ENCODE measurements at regions not wholly inside any gene's neighbourhood (a gene's known extent, or its start where the extent isn't known, plus 50 kb on each side); places are given as distances from the start of the nearest gene placed in this dataset.

DNA sequence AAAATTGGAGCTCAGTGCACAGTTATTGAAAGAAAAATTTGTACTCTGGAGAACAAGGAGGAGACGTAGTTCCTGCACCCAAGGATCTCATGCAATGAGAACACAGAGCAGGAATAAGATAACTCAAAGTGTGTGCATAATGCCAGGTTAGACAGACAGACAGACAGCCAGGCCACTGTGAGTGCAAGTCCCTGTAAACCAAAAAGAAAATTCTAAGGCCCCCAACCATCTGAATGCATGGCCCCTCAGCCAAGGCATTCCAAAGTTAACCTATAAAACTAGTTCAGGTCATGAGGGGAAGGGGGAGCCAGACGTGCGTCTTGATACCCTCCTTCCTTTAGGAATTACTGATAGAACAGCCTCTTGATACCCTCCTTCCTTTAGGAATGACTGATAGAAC lies 94.5 kb upstream of the ENPP6 start:
- no peak overlapping the region for H2AFZ ChIP-seq (ENCODE audit: low read length)
- no peaks in the 10 kb centered on the region for H3K9me3 Mint-ChIP-seq
- TF ChIP-seq, protein P1, sequence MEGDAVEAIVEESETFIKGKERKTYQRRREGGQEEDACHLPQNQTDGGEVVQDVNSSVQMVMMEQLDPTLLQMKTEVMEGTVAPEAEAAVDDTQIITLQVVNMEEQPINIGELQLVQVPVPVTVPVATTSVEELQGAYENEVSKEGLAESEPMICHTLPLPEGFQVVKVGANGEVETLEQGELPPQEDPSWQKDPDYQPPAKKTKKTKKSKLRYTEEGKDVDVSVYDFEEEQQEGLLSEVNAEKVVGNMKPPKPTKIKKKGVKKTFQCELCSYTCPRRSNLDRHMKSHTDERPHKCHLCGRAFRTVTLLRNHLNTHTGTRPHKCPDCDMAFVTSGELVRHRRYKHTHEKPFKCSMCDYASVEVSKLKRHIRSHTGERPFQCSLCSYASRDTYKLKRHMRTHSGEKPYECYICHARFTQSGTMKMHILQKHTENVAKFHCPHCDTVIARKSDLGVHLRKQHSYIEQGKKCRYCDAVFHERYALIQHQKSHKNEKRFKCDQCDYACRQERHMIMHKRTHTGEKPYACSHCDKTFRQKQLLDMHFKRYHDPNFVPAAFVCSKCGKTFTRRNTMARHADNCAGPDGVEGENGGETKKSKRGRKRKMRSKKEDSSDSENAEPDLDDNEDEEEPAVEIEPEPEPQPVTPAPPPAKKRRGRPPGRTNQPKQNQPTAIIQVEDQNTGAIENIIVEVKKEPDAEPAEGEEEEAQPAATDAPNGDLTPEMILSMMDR (conservative IDR thresholded peaks at IDR 0.05), result no peak
- H2BK20ac ChIP-seq (ENCODE audit: low read depth, low read length, poor library complexity, severe bottlenecking), result no peak overlapping the region
- peaks cover 5% of the 10 kb centered on the region; the same call in 1 of the 2 replicates for H3K4me1 ChIP-seq (ENCODE audit: insufficient read depth, low read length)
- no peaks in the 10 kb centered on the region for H3K9me3 ChIP-seq (ENCODE audit: control insufficient read depth, low read depth, low read length)
- no peak overlapping the region for H3K27ac Mint-ChIP-seq
- no peaks in the 10 kb centered on the region for H3K79me1 ChIP-seq (ENCODE audit: insufficient read depth, low read depth, low read length, poor library complexity, severe bottlenecking)
- H4K20me1 ChIP-seq (ENCODE audit: control insufficient read depth, insufficient read depth, insufficient read length), result no peaks in the 10 kb centered on the region
- no peak overlapping the region for H3K23ac ChIP-seq (ENCODE audit: insufficient read length, low read depth, low read length)
- no peak overlapping the region; a peak in 1 of 5 replicates for H3K4me3 Mint-ChIP-seq
- H4K91ac ChIP-seq (ENCODE audit: insufficient read length, low read depth, low read length), result no peak overlapping the region
- H3K14ac ChIP-seq (ENCODE audit: insufficient read depth, low read length), result no peak overlapping the region
- no peak overlapping the region for H3K56ac ChIP-seq (ENCODE audit: insufficient read length, low read depth, low read length)
- no peaks in the 10 kb centered on the region for H3K27me3 ChIP-seq (ENCODE audit: insufficient read depth, low read length)
- DNase-seq, result no peak
- H3K23me2 ChIP-seq (ENCODE audit: insufficient read length, low read depth, low read length, poor library complexity, severe bottlenecking), result no peaks in the 10 kb centered on the region
- no peak overlapping the region for H3K4me2 ChIP-seq (ENCODE audit: insufficient read depth, insufficient read length, low read length)
- H3K36me3 Mint-ChIP-seq (ENCODE audit: insufficient read depth in 1 of 3, low read depth in 3 of 3), result peaks cover 0 to 4% (median 0%) of the 10 kb centered on the region in 3 experiments; a peak in 1 of 7 replicates
- H3K4me1 Mint-ChIP-seq, result peaks cover 25 to 29% of the 10 kb centered on the region in 2 experiments
- H3K27me3 Mint-ChIP-seq (ENCODE audit: low read depth), result no peaks in the 10 kb centered on the region
- H3K9ac ChIP-seq (ENCODE audit: extremely low read depth, insufficient read length, low read length), result no peak overlapping the region
- H4K5ac ChIP-seq (ENCODE audit: insufficient read length, low read depth, low read length), result no peak overlapping the region
- H3K79me2 ChIP-seq (ENCODE audit: insufficient read depth, low read length), result no peaks in the 10 kb centered on the region
- no peak overlapping the region for H3K27ac ChIP-seq (ENCODE audit: insufficient read length, low read depth, low read length)
- H3K4ac ChIP-seq (ENCODE audit: low read depth, low read length), result no peak overlapping the region
- H2AK5ac ChIP-seq (ENCODE audit: insufficient read length, low read length), result no peak overlapping the region
- no peak overlapping the region for H3K18ac ChIP-seq (ENCODE audit: insufficient read length, low read depth, low read length)
- H2BK5ac ChIP-seq (ENCODE audit: insufficient read length, low read length), result no peak overlapping the region
- H2BK120ac ChIP-seq (ENCODE audit: low read depth, low read length, poor library complexity, severe bottlenecking), result no peak overlapping the region
- H4K8ac ChIP-seq (replicated peaks; ENCODE audit: insufficient read length, low read depth, low read length), result no peak overlapping the region
- no CpG with 5 or more reads among the region's 3 CpGs for WGBS (ENCODE audit: extremely low coverage, insufficient read length, low lambda C conversion rate)
- H2BK15ac ChIP-seq (ENCODE audit: low read depth, low read length), result no peak overlapping the region
- H3T11ph ChIP-seq (ENCODE audit: low read length), result no peak overlapping the region
- no peak overlapping the region for H2BK12ac ChIP-seq (ENCODE audit: insufficient read length, low read depth, low read length)
